HL-60 (cell line): ENCODE measurements at regions not wholly inside any gene's neighbourhood (a gene's known extent, or its start where the extent isn't known, plus 50 kb on each side); places are given as distances from the start of the nearest gene placed in this dataset.

ENCODE experiments used
- DNase-seq, 2 experiments: peaks; one replicate each; pipeline ENCODE4 v3.0.0-alpha.2; 2010 to 2020; ENCODE audit warnings: low read depth in 1 of 2, low spot score in 1 of 2
- H3K27ac ChIP-seq: fragments of 250-450 bp; sonication (Bioruptor Pico); replicated peaks from 2 replicates; pipeline ENCODE4 v1.5.1; 2020; ENCODE audit warnings: mild to moderate bottlenecking, moderate library complexity
- H3K27me3 ChIP-seq: fragments of 250-450 bp; sonication (Bioruptor Pico); 2 replicates; pipeline ENCODE4 v1.5.1; 2021; ENCODE audit warnings: mild to moderate bottlenecking, moderate library complexity; ENCODE audit not compliant: insufficient read depth, poor library complexity, severe bottlenecking
- H3K4me3 ChIP-seq: replicated peaks from 2 replicates; pipeline ENCODE4 v1.5.1; 2011; ENCODE audit warnings: mild to moderate bottlenecking, control low read depth, low read length; ENCODE audit not compliant: insufficient read depth
- GABPA ChIP-seq: IDR thresholded peaks from 2 replicates; pipeline ENCODE4 v1.6.1; 2012; ENCODE audit warnings: low read depth
- POLR2AphosphoS5 ChIP-seq: IDR thresholded peaks from 2 replicates; pipeline ENCODE4 v1.6.1; 2012; ENCODE audit warnings: low read depth
- SPI1 ChIP-seq: IDR thresholded peaks from 2 replicates; pipeline ENCODE4 v1.6.1; 2012; ENCODE audit warnings: low read depth, mild to moderate bottlenecking, borderline replicate concordance
- TF ChIP-seq, protein P1 (sequence below): IDR thresholded peaks from one replicate; pipeline ENCODE4 v1.5.1; 2011; ENCODE audit warnings: low read length, control low read depth, inconsistent platforms; ENCODE audit not compliant: insufficient read depth
- TF ChIP-seq, protein P2 (sequence below): IDR thresholded peaks from 2 replicates; pipeline ENCODE4 v1.6.1; 2012; ENCODE audit warnings: low read depth; ENCODE audit not compliant: insufficient replicate concordance

DNA sequence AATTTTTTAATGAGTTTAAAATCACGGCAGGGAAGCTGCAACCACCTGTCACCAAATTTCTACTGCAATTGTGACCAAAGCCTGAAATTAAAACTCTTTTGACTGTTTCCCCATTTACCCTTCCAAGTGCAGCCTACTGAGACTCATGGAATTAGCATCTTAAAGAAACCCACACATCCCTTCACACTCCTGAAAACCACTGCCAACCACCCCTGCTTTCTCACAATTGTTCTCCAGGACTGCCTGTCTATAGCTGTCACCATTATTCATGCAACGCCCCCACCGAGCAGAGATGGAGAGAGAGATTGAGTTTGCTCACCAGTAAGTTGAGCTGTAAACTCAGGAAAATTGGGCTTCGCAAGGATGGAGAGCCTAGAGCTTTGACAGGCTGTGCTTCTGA lies 383.8 kb upstream of the SORCS1 start:
- H3K4me3 ChIP-seq = no peak overlapping the region
- DNase-seq = no peak
- no peaks in the 10 kb centered on the region for H3K27me3 ChIP-seq
- TF ChIP-seq, protein P1, sequence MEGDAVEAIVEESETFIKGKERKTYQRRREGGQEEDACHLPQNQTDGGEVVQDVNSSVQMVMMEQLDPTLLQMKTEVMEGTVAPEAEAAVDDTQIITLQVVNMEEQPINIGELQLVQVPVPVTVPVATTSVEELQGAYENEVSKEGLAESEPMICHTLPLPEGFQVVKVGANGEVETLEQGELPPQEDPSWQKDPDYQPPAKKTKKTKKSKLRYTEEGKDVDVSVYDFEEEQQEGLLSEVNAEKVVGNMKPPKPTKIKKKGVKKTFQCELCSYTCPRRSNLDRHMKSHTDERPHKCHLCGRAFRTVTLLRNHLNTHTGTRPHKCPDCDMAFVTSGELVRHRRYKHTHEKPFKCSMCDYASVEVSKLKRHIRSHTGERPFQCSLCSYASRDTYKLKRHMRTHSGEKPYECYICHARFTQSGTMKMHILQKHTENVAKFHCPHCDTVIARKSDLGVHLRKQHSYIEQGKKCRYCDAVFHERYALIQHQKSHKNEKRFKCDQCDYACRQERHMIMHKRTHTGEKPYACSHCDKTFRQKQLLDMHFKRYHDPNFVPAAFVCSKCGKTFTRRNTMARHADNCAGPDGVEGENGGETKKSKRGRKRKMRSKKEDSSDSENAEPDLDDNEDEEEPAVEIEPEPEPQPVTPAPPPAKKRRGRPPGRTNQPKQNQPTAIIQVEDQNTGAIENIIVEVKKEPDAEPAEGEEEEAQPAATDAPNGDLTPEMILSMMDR = no peak
- TF ChIP-seq, protein P2, sequence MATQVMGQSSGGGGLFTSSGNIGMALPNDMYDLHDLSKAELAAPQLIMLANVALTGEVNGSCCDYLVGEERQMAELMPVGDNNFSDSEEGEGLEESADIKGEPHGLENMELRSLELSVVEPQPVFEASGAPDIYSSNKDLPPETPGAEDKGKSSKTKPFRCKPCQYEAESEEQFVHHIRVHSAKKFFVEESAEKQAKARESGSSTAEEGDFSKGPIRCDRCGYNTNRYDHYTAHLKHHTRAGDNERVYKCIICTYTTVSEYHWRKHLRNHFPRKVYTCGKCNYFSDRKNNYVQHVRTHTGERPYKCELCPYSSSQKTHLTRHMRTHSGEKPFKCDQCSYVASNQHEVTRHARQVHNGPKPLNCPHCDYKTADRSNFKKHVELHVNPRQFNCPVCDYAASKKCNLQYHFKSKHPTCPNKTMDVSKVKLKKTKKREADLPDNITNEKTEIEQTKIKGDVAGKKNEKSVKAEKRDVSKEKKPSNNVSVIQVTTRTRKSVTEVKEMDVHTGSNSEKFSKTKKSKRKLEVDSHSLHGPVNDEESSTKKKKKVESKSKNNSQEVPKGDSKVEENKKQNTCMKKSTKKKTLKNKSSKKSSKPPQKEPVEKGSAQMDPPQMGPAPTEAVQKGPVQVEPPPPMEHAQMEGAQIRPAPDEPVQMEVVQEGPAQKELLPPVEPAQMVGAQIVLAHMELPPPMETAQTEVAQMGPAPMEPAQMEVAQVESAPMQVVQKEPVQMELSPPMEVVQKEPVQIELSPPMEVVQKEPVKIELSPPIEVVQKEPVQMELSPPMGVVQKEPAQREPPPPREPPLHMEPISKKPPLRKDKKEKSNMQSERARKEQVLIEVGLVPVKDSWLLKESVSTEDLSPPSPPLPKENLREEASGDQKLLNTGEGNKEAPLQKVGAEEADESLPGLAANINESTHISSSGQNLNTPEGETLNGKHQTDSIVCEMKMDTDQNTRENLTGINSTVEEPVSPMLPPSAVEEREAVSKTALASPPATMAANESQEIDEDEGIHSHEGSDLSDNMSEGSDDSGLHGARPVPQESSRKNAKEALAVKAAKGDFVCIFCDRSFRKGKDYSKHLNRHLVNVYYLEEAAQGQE = no peak
- no peak for TF ChIP-seq SPI1
- TF ChIP-seq GABPA = no peak
- TF ChIP-seq POLR2AphosphoS5 = no peak
- no peak overlapping the region for H3K27ac ChIP-seq

DNA sequence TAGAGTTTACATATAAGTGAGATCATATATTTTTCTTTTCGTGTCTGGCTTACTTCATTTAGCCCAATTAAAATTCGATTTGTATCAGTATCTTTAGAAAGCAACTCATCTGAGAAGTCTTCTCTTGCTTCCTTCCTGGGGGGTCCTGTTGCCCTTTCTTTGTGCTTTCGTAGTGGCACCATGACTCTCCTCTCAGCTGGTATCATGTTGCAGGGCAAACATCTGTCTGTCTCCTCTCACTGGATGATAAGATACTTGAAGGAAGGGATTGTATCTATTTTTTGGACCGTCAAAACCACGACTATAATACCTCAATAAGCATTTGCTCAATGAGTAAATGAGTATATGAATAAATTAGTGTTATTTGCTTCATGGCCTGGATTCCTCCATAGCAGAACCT lies 382.5 kb upstream of the SORCS1 start:
- H3K27me3 ChIP-seq = no peaks in the 10 kb centered on the region
- no peak for DNase-seq
- TF ChIP-seq, protein P2 = no peak
- TF ChIP-seq SPI1 = no peak
- TF ChIP-seq GABPA = no peak
- TF ChIP-seq, protein P1 = no peak
- TF ChIP-seq POLR2AphosphoS5 = no peak
- H3K27ac ChIP-seq = no peak overlapping the region
- no peak overlapping the region for H3K4me3 ChIP-seq

DNA sequence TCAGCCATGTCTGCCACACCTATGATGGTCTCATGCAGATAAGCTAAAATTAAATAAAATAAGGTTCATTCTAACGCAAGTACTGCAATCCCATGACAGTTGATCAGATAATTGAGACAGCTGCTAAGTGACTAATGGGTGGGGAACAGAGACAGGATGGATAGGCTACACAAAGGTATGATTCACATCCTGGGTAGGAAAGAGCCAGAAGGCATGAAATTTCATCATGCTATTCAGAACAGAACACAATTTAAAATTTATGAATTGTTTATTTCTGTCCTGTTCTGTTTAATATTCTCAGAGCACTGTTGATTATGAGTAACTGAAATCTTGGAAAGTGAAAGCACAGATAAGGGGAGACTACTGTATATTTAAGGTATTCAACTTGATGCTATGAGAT lies 381.8 kb upstream of the SORCS1 start:
- peak in 1 of 2 experiments; percentile 4 for DNase-seq
- Histone ChIP-seq H3K4me3 (no peak overlapping the region), H3K27me3 (no peaks in the 10 kb centered on the region), H3K27ac (no peak overlapping the region)
- TF ChIP-seq, protein P1 = no peak
- TF ChIP-seq POLR2AphosphoS5 (no peak), GABPA (no peak), SPI1 (no peak)
- TF ChIP-seq, protein P2 = no peak
